K562 (cell line): ENCODE measurements at regions not wholly inside any gene's neighbourhood (a gene's known extent, or its start where the extent isn't known, plus 50 kb on each side); places are given as distances from the start of the nearest gene placed in this dataset.

ENCODE experiments used
- ATAC-seq: fragments of 200-7000 bp; cut with Tn5 transposase; 3 replicates; pipeline ENCODE4 v1.9.1; 2020; ENCODE audit warnings: moderate library complexity
- BruUV-seq: library from RNA; stranded (reverse); fragments of 400-500 nt; replicated peaks from 2 replicates; lab custom pipeline; 2021; lab: Mats Ljungman, UMichigan
- CTCF ChIA-PET: fragments of 300-600 bp; formaldehyde crosslinking; extraction: SDS; loops from one replicate; lab custom pipeline; 2021; ENCODE audit warnings: low intra/inter-chr PET ratio; lab: Yijun Ruan, JAX
- POLR2A ChIA-PET: fragments of 300-600, 350-650 bp; sonication (Branson Sonifier 250); formaldehyde crosslinking; extraction: SDS; loops from one replicate; lab custom pipeline; 2021; ENCODE audit warnings: antibody characterized with exemption, inconsistent platforms; lab: Yijun Ruan, JAX
- DNase-seq, 4 experiments: peaks; one replicate each; pipeline versions ENCODE4 v3.0.0 to v3.0.0-alpha.2; 2011 to 2018; ENCODE audit warnings: low spot score in 3 of 4, mixed read lengths in 3 of 4; ENCODE audit errors: extremely low read depth in 1 of 4
- FAIRE-seq: peaks from 2 replicates; lab custom pipeline; 2011; peaks lifted over from hg19 to GRCh38; lab: Jason Lieb, UNC
- H2AFZ ChIP-seq: 2 replicates; pipeline ENCODE4 v1.6.0; 2011; ENCODE audit warnings: low read depth, low read length, control low read depth, inconsistent platforms
- H3K27ac ChIP-seq: fragments of 200-600 bp; 3 replicates; pipeline ENCODE4 v1.8.0; 2011; ENCODE audit warnings: low read depth, mild to moderate bottlenecking, control low read depth, inconsistent platforms, low read length, moderate library complexity, mixed read lengths; ENCODE audit errors: extremely low read depth
- H3K27me3 ChIP-seq, 2 experiments: fragments of 300-600 bp in 1 of 2; 2 replicates in 1 of 2; 3 replicates in 1 of 2; pipeline versions ENCODE4 v1.6.0 to v1.8.0; 2011; ENCODE audit warnings: inconsistent platforms in 2 of 2, low read length in 2 of 2, mild to moderate bottlenecking in 1 of 2, mixed read lengths in 1 of 2, moderate library complexity in 1 of 2; ENCODE audit not compliant: control insufficient read depth in 2 of 2, insufficient read depth in 2 of 2
- H3K36me3 ChIP-seq: fragments of 300-600 bp; 3 replicates; pipeline ENCODE4 v1.8.0; 2011; ENCODE audit warnings: mild to moderate bottlenecking, low read length, inconsistent platforms; ENCODE audit not compliant: control insufficient read depth, insufficient read depth
- H3K4me1 ChIP-seq, 2 experiments: fragments of 200-600 bp in 1 of 2; replicated peaks in 1 of 2; 2 replicates in 1 of 2; 3 replicates in 1 of 2; pipeline versions ENCODE4 v1.5.1 to v1.8.0; 2011; ENCODE audit warnings: inconsistent platforms in 2 of 2, low read length in 2 of 2, mild to moderate bottlenecking in 1 of 2, mixed read lengths in 1 of 2, moderate library complexity in 1 of 2; ENCODE audit not compliant: control insufficient read depth in 2 of 2, insufficient read depth in 2 of 2
- H3K4me2 ChIP-seq: 2 replicates; pipeline ENCODE4 v1.6.1; 2011; ENCODE audit warnings: low read length, control low read depth, inconsistent platforms, mixed read lengths; ENCODE audit not compliant: insufficient read depth
- H3K4me3 ChIP-seq: fragments of 200-600 bp; sonication (generic), shearing (Covaris generic); 2 replicates; pipeline ENCODE4 v1.5.1; 2016; ENCODE audit warnings: control low read depth, inconsistent platforms
- H3K79me2 ChIP-seq: fragments of 200-600 bp; 3 replicates; pipeline ENCODE4 v1.8.0; 2011; ENCODE audit warnings: low read length, inconsistent platforms; ENCODE audit not compliant: control insufficient read depth, insufficient read depth
- H3K9ac ChIP-seq, 2 experiments: 2 replicates each; pipeline versions ENCODE4 v1.6.0 to v1.6.1; 2011; ENCODE audit warnings: low read depth in 2 of 2, low read length in 2 of 2, control low read depth in 1 of 2, inconsistent platforms in 1 of 2, mild to moderate bottlenecking in 1 of 2, mixed read lengths in 1 of 2; ENCODE audit not compliant: insufficient read depth in 1 of 2
- H3K9me1 ChIP-seq: one replicate; pipeline ENCODE4 v1.6.0; 2011; ENCODE audit warnings: inconsistent platforms, mild to moderate bottlenecking, low read length, moderate library complexity; ENCODE audit not compliant: control insufficient read depth, insufficient read depth
- H3K9me3 ChIP-seq: replicated peaks from 2 replicates; pipeline ENCODE4 v1.5.1; 2011; ENCODE audit warnings: low read depth, low read length, inconsistent platforms; ENCODE audit not compliant: control insufficient read depth, insufficient read depth
- H4K20me1 ChIP-seq: replicated peaks from 2 replicates; pipeline ENCODE4 v1.6.1; 2011; ENCODE audit warnings: low read length, inconsistent platforms, mixed read lengths; ENCODE audit not compliant: control insufficient read depth, insufficient read depth
- DNMT1 ChIP-seq: fragments of 450-650 bp; IDR thresholded peaks from 2 replicates; pipeline ENCODE4 v1.6.1; 2016; ENCODE audit warnings: antibody characterized with exemption, mild to moderate bottlenecking
- E4F1 ChIP-seq: fragments of 250-450 bp; sonication (Bioruptor Pico); IDR thresholded peaks from 2 replicates; pipeline ENCODE4 v1.5.0; 2021; ENCODE audit warnings: mild to moderate bottlenecking, borderline replicate concordance
- FOXK2 ChIP-seq, 2 experiments: fragments of 450-650 bp; IDR thresholded peaks in 1 of 2; conservative IDR thresholded peaks in 1 of 2; 2 replicates each; pipeline ENCODE4 v1.6.1; 2016; ENCODE audit warnings: low read depth in 2 of 2, mild to moderate bottlenecking in 1 of 2
- KAT8 ChIP-seq: fragments of 450-650 bp; IDR thresholded peaks from 2 replicates; pipeline ENCODE4 v1.6.1; 2016; ENCODE audit warnings: low read depth, mild to moderate bottlenecking
- MEIS2 ChIP-seq: fragments of 450-650 bp; IDR thresholded peaks from 2 replicates; pipeline ENCODE4 v1.6.1; 2014; ENCODE audit warnings: mild to moderate bottlenecking; ENCODE audit not compliant: partially characterized antibody
- NCOA4 ChIP-seq: fragments of 450-650 bp; IDR thresholded peaks from 2 replicates; pipeline ENCODE4 v1.6.1; 2018; ENCODE audit warnings: mild to moderate bottlenecking; ENCODE audit not compliant: partially characterized antibody
- PHB ChIP-seq: fragments of 250-450 bp; sonication (Bioruptor Pico); IDR thresholded peaks from 2 replicates; pipeline ENCODE4 v1.5.0; 2021
- RCOR1 ChIP-seq, 2 experiments: IDR thresholded peaks; 2 replicates each; pipeline ENCODE4 v1.6.1; 2012; ENCODE audit warnings: low read depth in 2 of 2, low read length in 2 of 2, borderline replicate concordance in 1 of 2, improper control_type of control experiment in 1 of 2
- VEZF1 ChIP-seq: fragments of 200-800 bp; sonication (Bioruptor generic); IDR thresholded peaks from 2 replicates; pipeline ENCODE4 v1.6.1; 2017; ENCODE audit warnings: missing genetic modification characterization, missing compliant biosample characterization
- ZFP1 ChIP-seq: fragments of 450-650 bp; formaldehyde crosslinking; IDR thresholded peaks from 2 replicates; pipeline ENCODE4 v1.4.0; 2020; ENCODE audit warnings: mild to moderate bottlenecking, mixed read lengths
- ZNF584 ChIP-seq: fragments of 200-800 bp; sonication (Bioruptor generic); IDR thresholded peaks from 2 replicates; pipeline ENCODE4 v1.6.1; 2016; ENCODE audit warnings: low read depth, mild to moderate bottlenecking, missing genetic modification characterization, missing compliant biosample characterization
- ZNF592 ChIP-seq: fragments of 450-650 bp; IDR thresholded peaks from 2 replicates; pipeline ENCODE4 v1.6.1; 2017; ENCODE audit warnings: antibody characterized with exemption, mild to moderate bottlenecking
- WGBS: fragments of 100-300 bp; shearing (Covaris generic); methylation state at CpG from one replicate; pipeline ENCODE4 v1.1.6; 2016; ENCODE audit warnings: low coverage, mixed read lengths; ENCODE audit not compliant: insufficient coverage; ENCODE audit errors: missing lambda C conversion rate; 5-methylcytosine and 5-hydroxymethylcytosine counted together
- in situ Hi-C: fragments of 300-500 bp; cut with MboI; formaldehyde crosslinking; loops from 4 replicates; pipeline ENCODE4 v1.15.0; 2018; ENCODE audit warnings: inconsistent platforms, mixed read lengths
- intact Hi-C: fragments of 100-400 bp; cut with micrococcal nuclease; formaldehyde crosslinking; loops from 2 replicates; pipeline ENCODE4 v1.14.2; 2022

GRCh38 chr3:8405144-8405543, 96.5 kb upstream of the LMCD1 start (continued):
- no peak for TF ChIP-seq ZNF592
- TF ChIP-seq, all 486 proteins: peak for 0

- intact Hi-C loops (no loop called here), in situ Hi-C loops (no loop called here)
- H3K9me3 ChIP-seq = no peaks in the 10 kb centered on the region
- no TSS peak for BruUV-seq
- no peak overlapping the region for H2AFZ ChIP-seq
- H3K36me3 ChIP-seq = no peaks in the 10 kb centered on the region
- FAIRE-seq = no peak
- H3K79me2 ChIP-seq = no peaks in the 10 kb centered on the region
- H3K4me3 ChIP-seq = no peak overlapping the region
- DNase-seq = no peak
- 0% methylated on average over 1 of the region's 1 CpG for WGBS
- H3K4me2 ChIP-seq = no peak overlapping the region
- TF ChIP-seq E4F1 (CRISPR knock-in tag) (no peak), NCOA4 (no peak), FOXK2 (conservative IDR thresholded peaks at IDR 0.05 in 1 of 2, IDR thresholded peaks at IDR 0.05 in 1 of 2; ENCODE audit: low read depth in 2 of 2) (no peak), KAT8 (no peak), ZNF584 (no peak), PHB (CRISPR knock-in tag) (no peak), DNMT1 (no peak), RCOR1 (IDR thresholded peaks at IDR 0.05; ENCODE audit: borderline replicate concordance in 1 of 2, low read depth in 2 of 2, low read length in 2 of 2) (no peak), MEIS2 (no peak), ZFP1 (CRISPR knock-in tag) (no peak), VEZF1 (no peak)
- no peaks in the 10 kb centered on the region for H4K20me1 ChIP-seq
- ATAC-seq = no peak
- no peak overlapping the region for H3K27ac ChIP-seq
- H3K4me1 ChIP-seq = no peaks in the 10 kb centered on the region
- no peaks in the 10 kb centered on the region for H3K9me1 ChIP-seq
- ChIA-PET POLR2A (no interaction called here), CTCF (no interaction called here)
- no peaks in the 10 kb centered on the region for H3K27me3 ChIP-seq
- H3K9ac ChIP-seq = no peak overlapping the region
These were observed 95.1 kb upstream of the LMCD1 start for GRCh38 chr3:8406479-8406878.
